ENCODE measurements at regions not wholly inside any gene's neighbourhood (a gene's known extent, or its start where the extent isn't known, plus 50 kb on each side); places are given as distances from the start of the nearest gene placed in this dataset.

DNA sequence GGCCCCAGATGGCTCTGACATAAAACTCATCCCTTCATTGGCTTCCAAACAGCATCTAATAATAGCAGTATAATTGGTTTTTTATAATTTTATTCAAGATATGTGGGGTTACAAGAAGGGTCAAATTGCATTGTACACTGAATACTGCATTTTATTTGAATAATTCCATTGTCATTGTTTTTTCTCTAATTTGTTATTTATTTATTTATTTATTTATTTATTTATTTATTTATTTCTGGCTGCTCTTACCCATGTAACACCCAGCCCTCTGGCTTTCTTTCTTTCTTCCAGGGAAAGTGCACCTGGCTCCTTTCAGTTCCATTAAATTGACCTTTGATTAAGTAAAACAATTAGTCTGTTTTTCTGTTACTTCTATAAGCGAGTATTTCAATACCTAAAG lies 210.1 kb downstream of the CDH9 start:
- no peak for DNase-seq

DNA sequence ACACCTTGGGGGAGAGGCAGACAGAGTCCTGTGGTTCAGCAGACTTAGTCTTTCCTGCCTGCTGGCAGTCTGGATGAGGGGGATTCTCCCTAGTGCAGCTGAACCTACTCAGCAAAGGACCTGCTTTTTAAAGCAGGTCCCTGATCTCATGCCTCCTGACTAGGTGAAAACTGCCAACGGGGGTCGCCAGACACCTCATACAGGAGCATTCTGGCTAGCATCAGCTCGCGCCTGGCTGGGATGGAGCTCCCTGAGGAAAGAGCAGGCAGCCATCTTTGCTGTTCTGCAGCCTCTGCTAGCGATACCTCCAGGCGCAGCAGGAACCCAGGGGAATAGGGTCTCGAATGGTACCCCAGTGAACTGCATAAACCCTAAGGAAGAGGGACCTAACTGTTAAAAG lies 225.2 kb downstream of the CDH9 start:
- DNase-seq: no peak

DNA sequence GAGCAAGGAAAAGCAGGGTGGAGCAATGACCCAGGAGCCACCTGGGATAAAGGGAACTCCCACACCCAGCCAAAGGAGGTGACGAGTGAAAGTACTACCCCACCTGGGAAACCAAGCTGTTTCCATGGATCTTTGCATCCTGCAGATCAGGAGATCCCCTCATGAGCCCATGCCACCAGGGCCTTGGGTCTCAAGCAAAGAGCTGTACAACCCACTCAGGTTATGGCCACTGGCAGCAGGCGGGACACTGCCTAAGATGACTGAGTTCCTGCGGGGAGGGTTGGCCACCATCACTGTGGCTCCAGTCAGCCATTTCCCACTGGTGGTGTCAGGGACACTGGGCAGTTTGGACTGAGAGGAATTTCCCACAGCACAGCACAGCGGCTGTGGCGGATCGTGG lies 225.7 kb downstream of the CDH9 start:
- no peak for DNase-seq

DNA sequence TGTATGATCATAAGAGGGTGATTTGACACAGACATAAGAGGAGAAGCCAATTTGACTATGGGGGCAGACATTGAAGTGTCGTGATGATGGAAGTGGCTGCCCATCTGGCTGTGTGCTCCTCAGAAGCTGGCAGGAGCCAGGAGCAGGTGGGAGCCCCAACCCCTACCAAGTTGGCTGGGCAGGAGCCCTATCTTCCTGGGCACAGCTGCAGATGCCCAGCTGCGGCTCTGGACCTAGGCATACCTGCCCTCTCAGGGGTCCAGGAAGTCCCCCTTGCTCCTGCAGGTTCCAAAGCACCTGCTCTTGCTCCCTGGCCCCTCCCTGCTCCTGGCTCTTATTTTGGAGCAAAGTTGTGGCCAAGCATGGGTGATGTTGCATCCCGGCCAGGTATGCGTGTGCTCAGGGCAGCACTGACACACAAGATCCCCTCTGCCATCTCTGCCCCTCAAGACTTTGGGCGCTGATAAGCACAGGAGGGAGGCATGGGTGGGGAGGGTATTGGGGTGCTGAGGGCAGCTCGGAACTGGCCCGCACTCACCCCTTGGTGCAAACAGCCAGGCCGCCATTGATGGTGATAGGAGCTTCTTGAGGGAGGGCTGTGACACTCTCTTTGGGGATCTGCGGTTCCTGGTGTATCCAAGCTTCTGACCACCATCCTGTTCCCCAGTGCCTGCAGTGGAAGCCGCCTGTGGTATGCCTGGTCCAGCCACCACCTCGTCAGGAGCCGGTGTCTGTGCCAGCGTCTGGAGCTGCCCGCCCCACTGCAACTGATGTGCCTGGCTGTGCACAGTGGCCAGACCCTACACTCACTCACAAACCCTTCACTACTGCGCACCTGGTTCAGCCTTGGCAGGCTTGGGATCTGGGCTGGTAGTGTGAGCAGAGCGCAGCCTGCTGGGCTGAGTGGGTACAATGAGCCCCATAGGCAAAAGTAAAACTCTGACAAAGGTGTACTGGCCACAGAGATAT lies 230.9 kb downstream of the CDH9 start:
- DNase-seq: no peak

DNA sequence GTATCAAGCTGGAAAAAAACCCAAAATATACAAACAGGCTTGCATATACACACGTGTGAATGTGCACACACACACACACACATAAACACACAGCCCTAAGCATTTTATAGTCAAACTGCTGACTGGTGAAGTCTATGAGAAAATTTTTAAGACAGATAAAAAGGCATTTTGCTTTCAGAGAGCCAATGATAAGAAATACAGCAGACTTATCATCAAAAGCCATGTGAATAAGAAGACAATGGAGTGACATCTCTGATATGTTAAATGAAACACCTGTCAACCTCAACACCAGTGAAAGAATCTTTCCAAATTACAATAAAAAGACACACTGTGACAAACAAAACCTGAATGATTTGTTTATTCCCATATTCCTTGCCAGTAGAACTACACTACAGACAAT lies 233.3 kb downstream of the CDH9 start:
- no peak for DNase-seq

DNA sequence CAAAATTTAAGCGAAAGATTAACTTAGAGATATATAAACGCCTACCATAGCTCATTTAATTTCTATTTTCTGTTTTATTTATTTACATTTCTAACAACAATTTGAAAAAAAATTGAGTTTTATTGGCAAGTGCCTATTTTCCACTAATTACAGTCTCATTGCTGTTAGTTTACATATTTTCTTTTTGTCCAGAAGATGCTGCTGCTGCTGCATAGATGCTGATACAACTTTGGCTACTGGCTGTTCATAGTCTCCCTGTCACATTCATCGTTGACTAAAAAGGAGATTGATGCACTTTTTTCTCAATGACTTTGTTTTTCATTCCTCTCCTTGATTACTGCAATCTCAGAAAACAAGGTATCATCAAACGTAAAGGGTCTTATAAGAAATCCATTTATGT lies 235.4 kb downstream of the CDH9 start:
- no peak for DNase-seq

DNA sequence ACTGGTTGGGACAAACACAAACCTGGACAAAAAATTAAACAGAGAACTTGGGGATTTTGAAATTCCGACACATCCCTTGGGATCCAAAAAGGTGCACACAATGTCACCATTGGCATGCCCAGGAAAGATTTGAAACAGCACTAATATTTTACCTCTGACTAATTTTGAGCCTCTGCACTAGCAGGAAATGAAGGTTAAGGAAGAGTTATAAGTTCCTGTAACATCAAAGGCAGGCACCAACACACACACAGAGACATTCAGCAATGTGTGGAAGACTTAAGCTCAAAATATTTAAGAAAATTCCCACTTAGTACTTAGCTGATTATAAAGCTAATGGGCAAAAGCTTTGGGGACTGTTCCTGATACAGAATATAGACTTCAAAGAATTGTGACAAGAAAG lies 247.0 kb downstream of the CDH9 start:
- no peak for DNase-seq

DNA sequence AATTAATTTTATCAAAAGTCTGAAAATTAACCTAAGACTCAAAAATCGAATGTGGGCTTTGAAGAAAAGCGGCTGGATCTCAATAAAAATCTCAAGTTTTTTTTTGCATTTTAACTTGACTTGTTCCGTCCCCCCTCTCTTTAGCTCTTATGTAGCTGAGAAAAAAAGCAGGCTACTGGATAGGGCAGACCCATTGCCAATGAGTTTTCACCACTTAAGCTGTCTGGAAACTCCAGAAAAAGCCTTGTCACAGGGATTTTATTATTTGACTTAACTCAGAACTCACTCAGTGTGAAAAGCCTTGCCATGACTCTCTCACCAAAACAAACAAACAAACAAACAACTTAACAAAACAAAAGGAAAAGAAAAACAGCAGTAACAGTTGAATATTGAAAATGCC lies 247.4 kb downstream of the CDH9 start:
- no peak for DNase-seq

DNA sequence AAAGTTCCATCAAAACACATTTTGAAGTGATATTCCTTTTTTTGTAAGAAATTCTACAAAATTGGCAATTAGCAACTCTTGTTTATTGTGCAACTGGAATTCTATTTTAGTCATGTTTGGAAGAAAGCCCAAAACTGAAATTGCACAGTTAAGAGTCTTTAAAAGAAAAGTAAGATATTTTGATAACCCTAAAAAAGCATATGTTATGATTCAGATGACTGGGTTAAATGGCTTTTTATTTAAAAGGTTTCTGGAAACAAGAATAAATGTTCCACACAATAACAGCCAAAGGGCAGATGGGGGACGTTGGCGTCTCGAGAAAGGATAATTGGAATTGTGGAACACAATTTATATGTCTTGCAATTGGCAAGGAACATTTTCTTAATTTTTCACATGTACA lies 275.2 kb downstream of the CDH9 start:
- DNase-seq: no peak

DNA sequence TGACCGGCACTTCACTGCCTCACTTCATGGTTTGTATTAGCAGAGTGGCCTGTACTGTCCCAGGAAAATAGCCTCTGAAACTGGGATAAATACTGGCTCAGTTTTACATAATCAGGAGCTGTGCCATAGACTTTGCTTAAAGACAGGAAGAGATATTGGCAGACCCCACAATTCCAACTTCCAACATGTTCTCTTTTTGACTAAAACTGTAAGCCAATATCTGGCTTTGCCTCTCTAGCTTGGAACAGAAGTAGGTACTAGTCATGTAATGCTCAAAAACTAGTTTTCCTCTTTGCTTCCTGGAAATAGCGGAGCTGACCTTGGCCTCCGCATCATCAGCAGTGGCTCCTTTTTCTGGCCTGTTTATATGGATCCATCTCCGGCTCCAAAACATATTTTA lies 276.9 kb downstream of the CDH9 start:
- no peak for DNase-seq

DNA sequence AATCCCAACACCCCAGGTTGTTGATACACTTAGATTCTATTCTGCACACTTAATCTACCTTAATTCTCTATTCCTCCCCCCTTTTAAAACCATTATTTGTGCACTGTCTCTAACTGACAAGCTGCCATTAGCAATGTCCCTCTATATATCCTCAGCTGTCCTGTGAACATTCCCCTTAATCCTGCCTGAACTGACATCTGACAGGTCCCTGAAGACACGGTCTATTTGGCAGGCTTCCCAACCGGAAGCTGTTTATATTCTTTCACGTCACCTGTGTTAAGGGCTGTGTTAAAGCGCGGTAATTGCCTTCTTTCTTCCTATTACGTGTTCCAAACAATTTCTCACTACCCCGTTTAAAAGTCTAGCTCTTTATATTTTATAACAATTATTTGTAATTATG lies 277.3 kb downstream of the CDH9 start:
- peak; percentile 82 for DNase-seq

DNA sequence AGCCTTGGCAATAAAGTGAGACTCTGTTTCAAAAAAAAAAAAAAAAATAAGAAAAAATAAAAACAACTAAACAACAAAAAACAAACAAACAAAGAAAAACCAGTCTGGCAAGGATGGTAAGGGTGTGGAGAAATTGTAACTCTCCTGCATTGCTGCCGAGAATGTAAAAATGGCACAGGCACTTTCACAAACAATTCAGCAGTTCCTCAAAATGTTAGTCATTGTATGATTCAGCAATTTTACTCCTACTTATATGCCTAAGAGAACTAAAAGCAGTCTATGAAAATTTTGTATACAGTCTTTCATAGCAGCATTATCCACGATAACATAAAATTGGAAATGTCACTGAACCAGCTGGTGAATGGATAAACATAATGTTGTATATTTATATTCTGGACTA lies 280.4 kb downstream of the CDH9 start:
- no peak for DNase-seq

DNA sequence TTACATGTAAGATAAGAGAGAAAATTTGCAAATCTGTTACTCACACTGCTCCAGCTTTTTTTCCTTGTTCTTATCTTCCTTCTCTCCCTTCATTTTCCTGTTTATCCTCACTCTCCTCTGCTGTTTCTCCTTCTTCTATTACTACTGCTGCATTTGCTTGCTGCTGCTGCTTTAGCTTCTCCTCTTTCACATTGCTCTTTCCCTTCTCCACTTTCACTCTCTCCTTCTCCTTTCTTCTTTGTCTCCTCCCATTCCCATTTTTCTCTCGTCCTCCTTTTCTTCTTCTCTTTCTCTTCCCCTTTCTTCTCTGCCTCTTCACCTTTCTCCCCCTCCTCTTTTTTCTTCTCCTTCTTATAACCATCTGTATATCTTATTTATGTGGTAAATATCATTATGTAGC lies 288.6 kb downstream of the CDH9 start:
- no peak for DNase-seq

DNA sequence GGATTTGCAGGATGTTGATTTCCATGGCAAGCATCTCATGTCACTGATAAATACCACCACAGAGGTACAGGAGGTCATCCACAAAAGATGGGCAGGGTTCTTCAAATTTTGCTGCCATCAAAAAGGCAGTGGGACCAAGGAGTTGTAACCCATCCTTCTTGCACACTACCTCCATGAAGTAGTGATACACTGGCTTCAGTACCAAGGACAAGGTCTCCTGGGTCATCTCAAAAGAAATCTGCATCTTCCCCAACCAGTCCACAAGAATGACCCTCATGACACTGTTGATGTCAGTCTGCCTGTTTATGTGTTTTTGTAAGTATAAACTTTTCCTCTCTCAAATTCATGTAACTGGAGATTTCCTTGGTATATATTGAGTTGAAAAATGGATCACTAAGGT lies 298.2 kb downstream of the CDH9 start:
- DNase-seq: no peak

DNA sequence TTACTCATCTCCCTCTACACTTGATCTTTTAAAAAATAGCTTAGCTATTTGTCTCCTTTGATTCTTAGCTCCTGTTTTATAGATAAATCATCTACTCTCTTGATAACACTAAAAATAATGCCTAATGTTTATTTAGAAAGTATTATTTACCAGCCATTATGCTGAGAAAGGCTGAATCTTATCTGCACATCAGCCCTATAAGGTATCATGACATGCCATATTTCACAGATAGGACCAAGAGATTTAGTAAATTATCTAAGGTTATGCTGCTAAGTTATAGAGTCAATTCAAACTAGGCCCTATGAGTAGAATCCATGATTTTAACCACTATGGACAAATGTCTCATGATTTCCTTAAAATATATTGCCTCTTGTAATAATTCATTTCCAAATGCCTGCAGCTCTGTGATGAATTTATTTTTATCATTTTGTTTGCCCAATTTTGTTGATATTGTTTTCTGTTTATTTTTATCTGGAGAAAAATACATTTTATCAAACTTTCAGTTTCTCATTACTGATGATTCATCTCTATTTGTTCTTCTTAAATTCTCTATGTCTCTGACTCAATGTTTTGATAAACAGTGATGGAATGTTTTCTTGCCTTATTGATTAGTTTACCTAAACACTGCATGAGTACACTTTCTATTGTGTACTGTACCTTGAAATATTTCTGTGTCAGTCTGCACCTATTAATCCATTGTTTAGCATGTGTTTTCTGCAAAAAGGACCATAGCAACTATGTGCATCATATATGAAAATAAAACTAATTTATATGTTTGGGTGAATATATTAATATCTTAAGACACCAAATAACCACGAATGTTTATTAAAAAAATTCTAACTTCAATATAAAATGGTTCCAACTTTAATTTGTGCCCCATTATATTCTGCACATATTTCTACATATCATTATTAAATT lies 300.8 kb downstream of the CDH9 start:
- no peak for DNase-seq

DNA sequence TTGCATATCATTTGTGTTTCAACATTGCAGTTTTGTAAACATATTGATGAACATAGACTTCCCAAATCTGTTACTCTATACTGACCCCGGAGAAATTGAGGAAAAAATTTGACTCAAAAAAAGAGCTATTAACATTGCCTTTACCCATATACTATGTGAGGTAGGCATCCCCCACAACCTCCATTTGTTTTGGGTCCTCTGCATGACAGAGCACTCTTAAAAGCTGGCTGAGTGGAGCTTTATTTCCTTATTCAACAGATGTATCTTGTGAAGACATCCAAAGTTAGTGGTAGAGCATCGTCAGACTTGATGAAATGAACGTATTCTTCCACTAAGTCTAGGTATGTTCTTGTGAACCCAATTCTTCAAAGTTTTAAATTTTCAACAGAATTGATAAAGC lies 310.5 kb downstream of the CDH9 start:
- DNase-seq: no peak

DNA sequence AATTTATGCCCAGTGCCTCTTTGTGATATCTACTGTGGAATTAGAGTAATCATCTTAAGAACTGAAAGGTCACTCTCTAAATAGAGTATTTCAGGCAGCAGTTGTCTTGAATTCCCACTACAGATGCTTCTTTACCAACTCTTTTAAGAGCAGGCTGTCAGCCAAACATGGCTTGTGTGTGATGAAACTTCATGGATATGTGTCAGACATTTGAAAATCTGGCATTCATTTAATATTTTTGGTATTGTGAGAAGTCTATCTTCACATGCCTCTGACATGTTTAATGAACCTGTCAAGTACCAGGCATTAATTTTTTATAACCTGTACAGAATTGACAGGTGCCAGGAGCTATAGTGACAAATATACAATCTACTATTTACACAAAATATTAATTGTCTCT lies 318.6 kb downstream of the CDH9 start:
- DNase-seq: no peak

DNA sequence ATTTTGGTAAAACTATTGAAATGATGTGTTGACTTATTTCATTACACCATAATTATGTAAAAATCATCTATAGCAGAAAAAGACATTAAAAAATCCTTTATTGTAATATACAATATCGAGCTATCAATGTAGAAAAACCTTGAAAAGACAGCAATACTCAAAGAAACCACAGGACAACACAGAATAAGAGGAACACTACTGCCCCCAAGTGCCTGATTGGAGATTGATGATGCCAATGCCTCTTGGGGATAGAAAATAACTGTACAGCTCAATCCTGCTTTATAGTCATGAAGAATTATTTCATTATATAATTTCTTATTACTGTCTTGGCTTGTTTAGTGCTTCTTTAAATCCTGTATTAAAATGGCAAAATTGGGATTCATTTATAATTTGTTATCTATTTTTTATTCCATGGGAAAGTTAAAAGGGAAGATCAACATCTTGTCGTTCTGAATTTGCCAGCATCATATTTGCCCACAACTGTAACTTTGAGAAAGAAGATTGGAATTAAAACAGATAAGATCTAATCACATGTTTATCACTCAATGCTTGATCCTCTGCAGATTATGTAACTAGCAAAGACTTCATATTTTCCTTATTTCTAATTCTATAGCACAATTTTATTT lies 337.5 kb downstream of the CDH9 start:
- DNase-seq: peak; percentile 42

DNA sequence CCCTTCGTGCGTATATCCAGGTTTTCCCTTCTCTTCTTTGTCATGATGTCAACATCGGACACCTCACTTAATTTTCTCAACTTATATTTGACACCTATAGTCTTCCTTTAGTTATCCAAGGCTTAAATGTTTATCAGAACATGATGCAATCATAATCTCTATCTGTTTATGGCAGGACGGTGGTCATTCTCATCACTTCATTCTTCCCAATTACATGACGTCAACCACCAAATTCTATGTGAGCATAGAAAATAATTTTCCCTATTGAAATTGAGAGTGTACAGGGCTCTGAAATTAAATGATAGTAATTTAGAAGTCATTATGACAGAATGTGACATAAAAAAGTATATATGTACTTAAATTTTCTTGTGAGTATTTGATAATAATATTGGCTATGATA lies 345.4 kb downstream of the CDH9 start:
- DNase-seq: no peak

DNA sequence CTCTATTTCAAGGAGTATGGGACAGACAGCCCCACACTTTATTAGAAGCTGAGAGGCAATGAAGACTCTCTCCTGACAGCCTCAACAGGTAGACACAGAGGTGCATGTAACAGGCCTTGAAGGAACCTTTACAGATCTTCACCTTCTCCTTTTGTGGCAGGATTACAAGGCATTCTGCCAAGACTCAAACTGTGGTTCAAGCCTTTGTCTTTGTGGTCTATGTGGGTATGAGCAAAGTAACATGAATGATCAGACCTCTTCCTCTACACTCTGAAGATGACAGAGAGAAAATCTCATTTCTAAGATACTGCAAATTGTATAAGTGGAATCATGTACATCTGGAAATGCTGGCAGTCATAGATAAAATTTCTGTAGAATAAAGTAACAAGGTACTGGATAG lies 346.9 kb downstream of the CDH9 start:
- no peak for DNase-seq

DNA sequence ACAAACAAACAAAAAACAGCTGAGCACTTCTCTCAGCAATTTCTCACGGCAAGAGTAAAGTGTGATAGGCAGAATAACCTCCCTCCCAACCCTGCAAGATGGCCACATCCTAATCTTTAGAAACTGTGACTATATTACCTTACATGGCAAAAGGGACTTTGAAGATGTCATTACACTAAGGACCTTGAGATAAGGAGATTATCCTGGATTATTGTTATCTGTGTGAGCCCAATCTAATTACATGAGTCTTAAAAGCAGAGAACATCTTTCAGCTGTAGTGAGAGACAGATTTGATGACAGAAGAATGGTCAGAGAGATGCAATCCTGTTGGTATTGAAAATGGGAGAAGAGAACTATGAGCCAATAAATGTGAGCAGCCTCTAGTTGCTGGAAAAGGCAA lies 347.9 kb downstream of the CDH9 start:
- no peak for DNase-seq

DNA sequence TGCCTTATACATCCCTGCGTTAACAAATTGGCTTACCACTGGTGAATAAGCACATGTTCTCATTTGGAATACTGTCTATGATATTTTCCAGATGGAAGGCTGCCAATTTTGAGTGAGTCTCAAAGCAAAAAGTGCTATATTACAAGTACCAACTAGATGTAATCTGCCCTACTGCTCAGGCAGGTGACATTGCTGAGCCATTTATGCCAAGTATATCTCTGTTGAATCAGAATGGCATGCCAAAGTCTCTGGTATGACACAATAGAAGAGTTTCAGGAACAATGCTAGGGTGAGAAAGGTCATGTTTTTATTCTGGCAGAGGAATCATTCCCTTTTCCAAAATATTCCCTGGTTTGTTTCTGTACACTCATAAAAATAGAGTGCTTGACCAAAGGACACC lies 356.5 kb downstream of the CDH9 start:
- DNase-seq: no peak

DNA sequence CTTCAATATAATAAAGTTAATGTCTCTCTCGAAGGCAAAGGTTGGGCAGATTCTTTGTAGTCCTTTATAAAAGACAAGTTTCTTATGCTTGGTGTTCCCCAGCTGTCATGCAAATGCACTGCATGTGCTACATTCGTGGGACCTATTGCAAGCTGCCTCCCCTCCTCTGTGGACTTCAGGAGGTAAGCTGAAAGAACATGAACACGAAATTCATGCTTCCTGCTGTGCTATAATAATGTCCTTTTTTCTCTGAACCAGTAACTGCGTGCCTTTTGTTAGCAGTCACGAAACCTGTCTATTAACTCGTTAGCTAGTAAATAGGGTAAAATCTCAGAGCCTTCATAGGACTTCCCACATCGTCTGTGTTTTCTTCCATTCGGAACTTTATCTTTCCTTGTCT lies 363.5 kb downstream of the CDH9 start:
- DNase-seq: peak; percentile 69

DNA sequence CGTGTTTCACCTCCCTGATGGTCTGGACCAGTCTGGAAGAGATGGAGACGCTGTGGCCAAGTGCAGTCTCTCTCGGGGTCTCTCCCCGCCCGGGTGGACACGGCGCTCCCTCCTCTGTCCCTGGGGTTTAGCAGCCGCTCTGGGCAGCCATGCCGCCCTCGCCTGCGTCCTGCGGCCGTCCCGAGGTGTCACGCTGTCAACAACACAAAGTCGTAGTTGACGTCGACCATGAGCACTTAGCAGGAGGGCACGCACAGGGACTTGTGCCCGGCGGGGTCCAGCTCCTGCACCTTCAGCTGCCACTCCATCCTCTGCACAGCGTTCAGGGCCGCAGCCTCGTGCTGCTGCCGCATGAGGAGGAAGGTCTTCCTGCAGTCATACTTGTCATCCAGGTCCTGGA lies 368.9 kb downstream of the CDH9 start:
- no peak for DNase-seq
